ENCODE measurements at regions not wholly inside any gene's neighbourhood (a gene's known extent, or its start where the extent isn't known, plus 50 kb on each side); places are given as distances from the start of the nearest gene placed in this dataset.

DNA sequence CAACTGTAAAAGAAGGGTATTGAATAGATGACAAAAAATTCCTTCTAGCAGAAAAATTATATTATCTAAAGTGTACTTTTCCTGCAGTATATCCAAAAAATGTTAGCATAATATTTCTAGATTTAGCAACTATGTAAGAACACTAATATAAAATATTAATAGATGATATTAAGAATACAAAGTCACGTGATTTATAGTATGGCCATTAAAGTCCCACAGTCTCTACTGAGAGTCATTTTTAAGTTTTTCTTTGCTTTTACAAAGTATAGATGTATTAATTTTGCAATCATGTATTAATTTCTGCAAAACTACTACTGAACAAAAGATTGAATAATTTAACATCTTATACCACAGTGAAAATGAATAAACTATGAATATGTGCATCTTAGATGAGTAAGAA, 94.9 kb downstream of the ZWINT start:
- no peak for FAIRE-seq

DNA sequence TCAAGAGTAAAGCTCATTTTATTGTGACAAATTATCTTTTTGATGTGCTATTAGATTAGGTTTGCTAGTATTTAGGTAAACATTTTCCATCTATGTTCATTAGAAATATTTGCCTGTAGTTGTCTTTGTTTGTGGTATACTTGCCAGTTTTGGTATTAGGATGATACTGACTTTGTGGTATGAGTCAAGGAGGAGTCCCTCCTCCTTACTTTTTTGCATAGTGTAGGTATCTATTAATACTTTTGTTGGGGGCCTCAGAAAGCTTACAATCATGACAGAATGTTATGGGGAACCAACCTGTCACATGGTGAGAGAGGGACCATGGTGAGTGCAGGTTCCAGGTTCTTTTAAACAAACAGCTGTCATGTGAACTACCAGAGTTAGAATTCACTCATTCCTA, 102.1 kb downstream of the ZWINT start:
- DNase-seq (ENCODE audit: low read depth, low spot score) = no peak
- no peak overlapping the region for H3K4me2 ChIP-seq (ENCODE audit: control insufficient read depth, extremely low read depth, insufficient read depth, low read depth, low read length)
- no peaks in the 10 kb centered on the region for H3K27me3 ChIP-seq (ENCODE audit: control insufficient read depth, extremely low read depth, insufficient read depth, low read length)
- no peaks in the 10 kb centered on the region for H3K36me3 ChIP-seq (ENCODE audit: control insufficient read depth in 2 of 2, extremely low read depth in 1 of 2, insufficient read depth in 2 of 2, low read length in 2 of 2)
- no peak overlapping the region for H3K27ac ChIP-seq (ENCODE audit: control insufficient read depth, insufficient read depth, low read length)
- TF ChIP-seq, protein P1, sequence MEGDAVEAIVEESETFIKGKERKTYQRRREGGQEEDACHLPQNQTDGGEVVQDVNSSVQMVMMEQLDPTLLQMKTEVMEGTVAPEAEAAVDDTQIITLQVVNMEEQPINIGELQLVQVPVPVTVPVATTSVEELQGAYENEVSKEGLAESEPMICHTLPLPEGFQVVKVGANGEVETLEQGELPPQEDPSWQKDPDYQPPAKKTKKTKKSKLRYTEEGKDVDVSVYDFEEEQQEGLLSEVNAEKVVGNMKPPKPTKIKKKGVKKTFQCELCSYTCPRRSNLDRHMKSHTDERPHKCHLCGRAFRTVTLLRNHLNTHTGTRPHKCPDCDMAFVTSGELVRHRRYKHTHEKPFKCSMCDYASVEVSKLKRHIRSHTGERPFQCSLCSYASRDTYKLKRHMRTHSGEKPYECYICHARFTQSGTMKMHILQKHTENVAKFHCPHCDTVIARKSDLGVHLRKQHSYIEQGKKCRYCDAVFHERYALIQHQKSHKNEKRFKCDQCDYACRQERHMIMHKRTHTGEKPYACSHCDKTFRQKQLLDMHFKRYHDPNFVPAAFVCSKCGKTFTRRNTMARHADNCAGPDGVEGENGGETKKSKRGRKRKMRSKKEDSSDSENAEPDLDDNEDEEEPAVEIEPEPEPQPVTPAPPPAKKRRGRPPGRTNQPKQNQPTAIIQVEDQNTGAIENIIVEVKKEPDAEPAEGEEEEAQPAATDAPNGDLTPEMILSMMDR (optimal IDR thresholded peaks at IDR 0.05 in 1 of 3, IDR thresholded peaks at IDR 0.05 in 1 of 3, conservative IDR thresholded peaks at IDR 0.05 in 1 of 3; ENCODE audit: extremely low read depth in 1 of 3, insufficient read depth in 2 of 3, low read length in 3 of 3) = no peak
- no peak for TF ChIP-seq EZH2 (IDR thresholded peaks at IDR 0.05; ENCODE audit: low read length)
- no peaks in the 10 kb centered on the region for H4K20me1 ChIP-seq (ENCODE audit: control insufficient read depth, extremely low read depth, insufficient read depth, low read length)
- H3K4me1 ChIP-seq (ENCODE audit: control insufficient read depth, extremely low read depth, insufficient read depth, low read length) = no peaks in the 10 kb centered on the region
- no peak for FAIRE-seq
- no peaks in the 10 kb centered on the region for H3K9me1 ChIP-seq (ENCODE audit: control insufficient read depth, extremely low read depth, insufficient read depth, low read length)
- no peak overlapping the region for H2AFZ ChIP-seq (ENCODE audit: control insufficient read depth, low read length)
- no peak overlapping the region for H3K4me3 ChIP-seq (ENCODE audit: control insufficient read depth in 2 of 3, extremely low read depth in 1 of 3, insufficient read depth in 2 of 3, low read depth in 1 of 3, low read length in 3 of 3)
- dilution Hi-C loops (cut with MboI; ENCODE audit: extremely low pct_ligation_motif_present, low sequenced_read_pairs) = no loop called here
- H3K9ac ChIP-seq (ENCODE audit: control insufficient read depth, extremely low read depth, insufficient read depth, low read length) = no peak overlapping the region
- no peaks in the 10 kb centered on the region for H3K9me3 ChIP-seq (ENCODE audit: control insufficient read depth, low read depth, low read length)
- H3K79me2 ChIP-seq (ENCODE audit: control insufficient read depth, insufficient read depth, low read length) = no peaks in the 10 kb centered on the region

More for the DNA sequence above, 94.9 kb downstream of the ZWINT start:
- no peaks in the 10 kb centered on the region for H4K20me1 ChIP-seq (ENCODE audit: control insufficient read depth, extremely low read depth, insufficient read depth, low read length)
- no peak overlapping the region for H3K4me2 ChIP-seq (ENCODE audit: control insufficient read depth, extremely low read depth, insufficient read depth, low read depth, low read length)
- no peaks in the 10 kb centered on the region for H3K36me3 ChIP-seq (ENCODE audit: control insufficient read depth in 2 of 2, extremely low read depth in 1 of 2, insufficient read depth in 2 of 2, low read length in 2 of 2)
- H2AFZ ChIP-seq (ENCODE audit: control insufficient read depth, low read length) = no peak overlapping the region
- dilution Hi-C loops (cut with MboI; ENCODE audit: extremely low pct_ligation_motif_present, low sequenced_read_pairs) = no loop called here
- no peaks in the 10 kb centered on the region for H3K9me3 ChIP-seq (ENCODE audit: control insufficient read depth, low read depth, low read length)
- no peaks in the 10 kb centered on the region for H3K9me1 ChIP-seq (ENCODE audit: control insufficient read depth, extremely low read depth, insufficient read depth, low read length)
- H3K79me2 ChIP-seq (ENCODE audit: control insufficient read depth, insufficient read depth, low read length) = no peaks in the 10 kb centered on the region
- H3K9ac ChIP-seq (ENCODE audit: control insufficient read depth, extremely low read depth, insufficient read depth, low read length) = no peak overlapping the region
- H3K27ac ChIP-seq (ENCODE audit: control insufficient read depth, insufficient read depth, low read length) = no peak overlapping the region
- no peaks in the 10 kb centered on the region for H3K4me1 ChIP-seq (ENCODE audit: control insufficient read depth, extremely low read depth, insufficient read depth, low read length)
- TF ChIP-seq, protein P1 (optimal IDR thresholded peaks at IDR 0.05 in 1 of 3, IDR thresholded peaks at IDR 0.05 in 1 of 3, conservative IDR thresholded peaks at IDR 0.05 in 1 of 3; ENCODE audit: extremely low read depth in 1 of 3, insufficient read depth in 2 of 3, low read length in 3 of 3) = no peak
- no peak for TF ChIP-seq EZH2 (IDR thresholded peaks at IDR 0.05; ENCODE audit: low read length)
- H3K27me3 ChIP-seq (ENCODE audit: control insufficient read depth, extremely low read depth, insufficient read depth, low read length) = no peaks in the 10 kb centered on the region
- no peak overlapping the region for H3K4me3 ChIP-seq (ENCODE audit: control insufficient read depth in 2 of 3, extremely low read depth in 1 of 3, insufficient read depth in 2 of 3, low read depth in 1 of 3, low read length in 3 of 3)
- DNase-seq (ENCODE audit: low read depth, low spot score) = no peak
